ENCODE measurements at regions not wholly inside any gene's neighbourhood (a gene's known extent, or its start where the extent isn't known, plus 50 kb on each side); places are given as distances from the start of the nearest gene placed in this dataset.
A peak's percentile ranks its signal among the peaks of the same experiment; 100 is the strongest.

DNA sequence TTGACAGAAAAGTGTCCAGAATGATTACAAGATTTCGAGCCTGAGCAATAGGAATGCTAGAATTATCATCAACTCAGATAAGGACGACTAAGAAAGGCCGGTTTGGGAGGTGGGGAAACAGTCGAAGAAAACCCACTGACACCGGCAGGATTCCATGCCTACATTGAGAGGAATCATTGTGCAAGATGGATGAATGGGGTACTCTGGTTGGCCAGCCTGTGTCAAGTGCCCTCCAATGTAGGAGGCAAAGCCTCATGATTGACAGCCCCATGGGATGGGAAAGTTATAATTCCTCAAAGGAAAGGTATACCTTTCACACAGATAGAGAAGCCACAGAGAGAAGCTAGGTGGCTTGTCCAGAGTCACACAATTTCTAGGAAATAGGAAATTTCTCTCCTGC lies 153.5 kb upstream of the CTTNBP2NL start:
- TF ChIP-seq CEBPB (IDR thresholded peaks at IDR 0.05) (peak; percentile 50), FOXM1 (IDR thresholded peaks at IDR 0.05; ENCODE audit: borderline replicate concordance, low read depth) (no peak), TAF1 (IDR thresholded peaks at IDR 0.05; ENCODE audit: low read depth) (no peak)
- TF ChIP-seq, protein P1, sequence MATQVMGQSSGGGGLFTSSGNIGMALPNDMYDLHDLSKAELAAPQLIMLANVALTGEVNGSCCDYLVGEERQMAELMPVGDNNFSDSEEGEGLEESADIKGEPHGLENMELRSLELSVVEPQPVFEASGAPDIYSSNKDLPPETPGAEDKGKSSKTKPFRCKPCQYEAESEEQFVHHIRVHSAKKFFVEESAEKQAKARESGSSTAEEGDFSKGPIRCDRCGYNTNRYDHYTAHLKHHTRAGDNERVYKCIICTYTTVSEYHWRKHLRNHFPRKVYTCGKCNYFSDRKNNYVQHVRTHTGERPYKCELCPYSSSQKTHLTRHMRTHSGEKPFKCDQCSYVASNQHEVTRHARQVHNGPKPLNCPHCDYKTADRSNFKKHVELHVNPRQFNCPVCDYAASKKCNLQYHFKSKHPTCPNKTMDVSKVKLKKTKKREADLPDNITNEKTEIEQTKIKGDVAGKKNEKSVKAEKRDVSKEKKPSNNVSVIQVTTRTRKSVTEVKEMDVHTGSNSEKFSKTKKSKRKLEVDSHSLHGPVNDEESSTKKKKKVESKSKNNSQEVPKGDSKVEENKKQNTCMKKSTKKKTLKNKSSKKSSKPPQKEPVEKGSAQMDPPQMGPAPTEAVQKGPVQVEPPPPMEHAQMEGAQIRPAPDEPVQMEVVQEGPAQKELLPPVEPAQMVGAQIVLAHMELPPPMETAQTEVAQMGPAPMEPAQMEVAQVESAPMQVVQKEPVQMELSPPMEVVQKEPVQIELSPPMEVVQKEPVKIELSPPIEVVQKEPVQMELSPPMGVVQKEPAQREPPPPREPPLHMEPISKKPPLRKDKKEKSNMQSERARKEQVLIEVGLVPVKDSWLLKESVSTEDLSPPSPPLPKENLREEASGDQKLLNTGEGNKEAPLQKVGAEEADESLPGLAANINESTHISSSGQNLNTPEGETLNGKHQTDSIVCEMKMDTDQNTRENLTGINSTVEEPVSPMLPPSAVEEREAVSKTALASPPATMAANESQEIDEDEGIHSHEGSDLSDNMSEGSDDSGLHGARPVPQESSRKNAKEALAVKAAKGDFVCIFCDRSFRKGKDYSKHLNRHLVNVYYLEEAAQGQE (IDR thresholded peaks at IDR 0.05; ENCODE audit: low read depth): no peak

DNA sequence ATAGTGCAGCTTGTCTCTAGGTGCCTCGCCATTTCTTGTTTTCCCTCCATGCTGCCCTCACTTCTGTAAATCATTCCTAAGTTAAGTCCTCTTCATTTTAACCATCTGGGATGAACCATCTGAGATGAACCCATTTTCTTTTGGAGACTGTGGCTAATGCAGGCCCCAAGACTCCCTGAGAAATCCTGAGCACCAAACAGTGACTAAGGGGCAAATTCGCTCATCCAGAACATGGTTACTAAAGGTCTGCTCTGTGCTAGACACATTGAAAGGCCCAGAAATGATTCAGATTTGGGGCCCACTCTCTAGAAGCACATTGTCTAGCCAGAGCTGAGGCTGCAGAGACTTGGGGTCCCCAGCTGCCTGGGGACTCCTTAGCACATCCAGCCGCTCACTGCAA lies 151.9 kb upstream of the CTTNBP2NL start:
- TF ChIP-seq NFIC (IDR thresholded peaks at IDR 0.05): no peak
- no peak for TF ChIP-seq ZBTB7A (IDR thresholded peaks at IDR 0.05; ENCODE audit: low read depth)
- TF ChIP-seq TCF12 (IDR thresholded peaks at IDR 0.05; ENCODE audit: low read depth): no peak
- TF ChIP-seq EP300 (IDR thresholded peaks at IDR 0.05; ENCODE audit: borderline replicate concordance): no peak
- TF ChIP-seq, protein P2, sequence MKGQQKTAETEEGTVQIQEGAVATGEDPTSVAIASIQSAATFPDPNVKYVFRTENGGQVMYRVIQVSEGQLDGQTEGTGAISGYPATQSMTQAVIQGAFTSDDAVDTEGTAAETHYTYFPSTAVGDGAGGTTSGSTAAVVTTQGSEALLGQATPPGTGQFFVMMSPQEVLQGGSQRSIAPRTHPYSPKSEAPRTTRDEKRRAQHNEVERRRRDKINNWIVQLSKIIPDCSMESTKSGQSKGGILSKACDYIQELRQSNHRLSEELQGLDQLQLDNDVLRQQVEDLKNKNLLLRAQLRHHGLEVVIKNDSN (IDR thresholded peaks at IDR 0.05): no peak
- TF ChIP-seq EGR1 (IDR thresholded peaks at IDR 0.05): no peak
- no peak for TF ChIP-seq CREB1 (IDR thresholded peaks at IDR 0.05; ENCODE audit: low read depth)
- no peak for TF ChIP-seq RAD21 (IDR thresholded peaks at IDR 0.05; ENCODE audit: low read depth)
- TF ChIP-seq, protein P1 (IDR thresholded peaks at IDR 0.05; ENCODE audit: low read depth): no peak
- no peak for TF ChIP-seq TAF1 (IDR thresholded peaks at IDR 0.05; ENCODE audit: low read depth)

DNA sequence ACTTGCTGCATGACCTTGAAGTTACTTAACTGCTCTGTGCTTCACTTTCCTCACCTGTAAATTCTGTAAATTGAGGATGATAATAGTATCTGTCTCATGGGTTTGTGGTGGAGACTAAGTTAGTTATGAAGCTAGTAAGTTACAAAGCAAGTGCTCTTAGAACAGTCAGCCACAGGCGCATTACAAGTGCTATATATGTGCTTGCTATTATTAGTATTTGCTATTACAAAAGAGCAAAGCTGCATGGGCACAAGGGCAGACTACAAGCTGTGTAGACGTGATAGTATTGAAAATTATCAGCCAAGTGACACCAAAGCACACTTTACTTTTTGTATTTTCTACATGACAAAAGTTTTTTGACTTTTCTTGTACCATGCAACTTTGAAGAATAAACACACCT lies 150.9 kb upstream of the CTTNBP2NL start:
- TF ChIP-seq, protein P2 (IDR thresholded peaks at IDR 0.05): no peak
- no peak for TF ChIP-seq RAD21 (IDR thresholded peaks at IDR 0.05; ENCODE audit: low read depth)
- TF ChIP-seq, protein P1 (IDR thresholded peaks at IDR 0.05; ENCODE audit: low read depth): no peak
- TF ChIP-seq ZBTB7A (IDR thresholded peaks at IDR 0.05; ENCODE audit: low read depth): no peak
- no peak for TF ChIP-seq NFIC (IDR thresholded peaks at IDR 0.05)
- no peak for TF ChIP-seq TEAD4 (IDR thresholded peaks at IDR 0.05)
- TF ChIP-seq, protein P3, sequence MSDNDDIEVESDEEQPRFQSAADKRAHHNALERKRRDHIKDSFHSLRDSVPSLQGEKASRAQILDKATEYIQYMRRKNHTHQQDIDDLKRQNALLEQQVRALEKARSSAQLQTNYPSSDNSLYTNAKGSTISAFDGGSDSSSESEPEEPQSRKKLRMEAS (IDR thresholded peaks at IDR 0.05): no peak
- no peak for TF ChIP-seq FOXM1 (IDR thresholded peaks at IDR 0.05; ENCODE audit: borderline replicate concordance, low read depth)
- TF ChIP-seq CEBPB (IDR thresholded peaks at IDR 0.05): no peak
- TF ChIP-seq EP300 (IDR thresholded peaks at IDR 0.05; ENCODE audit: borderline replicate concordance): no peak
- no peak for TF ChIP-seq TAF1 (IDR thresholded peaks at IDR 0.05; ENCODE audit: low read depth)
- no peak for TF ChIP-seq CREB1 (IDR thresholded peaks at IDR 0.05; ENCODE audit: low read depth)
- TF ChIP-seq TCF12 (IDR thresholded peaks at IDR 0.05; ENCODE audit: low read depth): no peak
- no peak for TF ChIP-seq YY1 (IDR thresholded peaks at IDR 0.05; ENCODE audit: low read depth)
- no peak for TF ChIP-seq EGR1 (IDR thresholded peaks at IDR 0.05)

DNA sequence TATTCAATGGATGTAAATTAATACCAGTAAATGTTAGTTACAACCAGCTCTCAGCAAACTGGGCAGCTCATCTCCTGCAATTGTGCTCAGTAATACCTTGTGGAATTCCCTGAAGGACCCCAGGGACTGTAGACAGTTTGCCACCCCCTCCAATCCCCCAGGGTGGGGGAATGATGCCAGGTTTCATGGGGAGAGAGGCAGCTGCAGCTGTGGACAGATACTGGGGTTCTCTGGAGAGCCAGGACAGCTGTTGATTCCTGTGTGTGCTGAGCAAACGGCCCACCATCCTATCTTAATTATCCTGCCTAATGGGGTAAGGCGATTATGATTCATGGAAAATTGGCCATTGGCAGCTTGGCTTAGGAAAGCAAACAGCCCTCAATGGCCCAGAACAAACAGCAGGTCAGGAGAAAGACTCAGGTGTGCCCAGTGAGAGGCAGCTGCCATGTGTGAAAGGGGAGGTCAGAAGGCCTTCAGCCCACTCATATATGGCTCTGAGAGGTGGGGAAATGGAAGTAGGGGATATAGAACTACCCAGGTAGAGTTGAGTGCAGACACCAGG lies 148.9 kb upstream of the CTTNBP2NL start:
- TF ChIP-seq, protein P3 (IDR thresholded peaks at IDR 0.05): no peak
- no peak for TF ChIP-seq FOXM1 (IDR thresholded peaks at IDR 0.05; ENCODE audit: borderline replicate concordance, low read depth)
- TF ChIP-seq ZBTB7A (IDR thresholded peaks at IDR 0.05; ENCODE audit: low read depth): no peak
- TF ChIP-seq CREB1 (IDR thresholded peaks at IDR 0.05; ENCODE audit: low read depth): no peak

DNA sequence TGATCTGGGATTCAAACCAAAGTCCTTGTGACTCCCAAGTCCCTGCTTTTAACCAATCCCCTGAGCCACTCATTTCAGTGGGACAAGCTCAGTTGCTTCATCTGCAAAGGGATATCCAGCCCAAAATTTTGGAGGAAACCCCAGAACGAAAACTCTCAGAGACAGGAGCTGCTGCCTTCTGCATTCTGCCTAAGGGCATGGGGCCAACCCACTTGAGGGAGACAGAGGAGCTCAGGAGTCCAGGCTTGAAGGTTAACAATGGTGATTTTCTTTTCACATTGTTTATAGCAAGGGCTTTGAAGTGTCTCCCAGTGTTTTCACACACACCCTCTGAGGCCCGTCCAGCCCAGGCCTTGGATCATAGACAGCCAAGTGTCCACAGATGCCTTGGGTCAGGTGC lies 148.1 kb upstream of the CTTNBP2NL start:
- TF ChIP-seq, protein P3 (IDR thresholded peaks at IDR 0.05): no peak
- TF ChIP-seq TCF12 (IDR thresholded peaks at IDR 0.05; ENCODE audit: low read depth) (no peak), EP300 (IDR thresholded peaks at IDR 0.05; ENCODE audit: borderline replicate concordance) (no peak), ZBTB7A (IDR thresholded peaks at IDR 0.05; ENCODE audit: low read depth) (no peak), NFIC (IDR thresholded peaks at IDR 0.05) (no peak), TAF1 (IDR thresholded peaks at IDR 0.05; ENCODE audit: low read depth) (no peak), FOXM1 (IDR thresholded peaks at IDR 0.05; ENCODE audit: borderline replicate concordance, low read depth) (no peak), RAD21 (IDR thresholded peaks at IDR 0.05; ENCODE audit: low read depth) (no peak), TEAD4 (IDR thresholded peaks at IDR 0.05) (no peak), EGR1 (IDR thresholded peaks at IDR 0.05) (no peak), YY1 (IDR thresholded peaks at IDR 0.05; ENCODE audit: low read depth) (no peak), CEBPB (IDR thresholded peaks at IDR 0.05) (no peak), CREB1 (IDR thresholded peaks at IDR 0.05; ENCODE audit: low read depth) (no peak)
- TF ChIP-seq, protein P1 (IDR thresholded peaks at IDR 0.05; ENCODE audit: low read depth): no peak

Data from Ishikawa (cell line).